AG10803 (cell line): ENCODE measurements at regions not wholly inside any gene's neighbourhood (a gene's known extent, or its start where the extent isn't known, plus 50 kb on each side); places are given as distances from the start of the nearest gene placed in this dataset.

Source experiments
- DNase-seq: peaks from one replicate; pipeline ENCODE4 v3.0.0; 2010; ENCODE audit warnings: low read depth
- H3K4me3 ChIP-seq: 2 replicates; pipeline ENCODE4 v1.5.1; 2011; ENCODE audit warnings: mild to moderate bottlenecking, low read length, control low read depth
- CTCF ChIP-seq: conservative IDR thresholded peaks from 2 replicates; pipeline ENCODE4 v1.5.1; 2011; ENCODE audit warnings: mild to moderate bottlenecking, low read length, control low read depth, inconsistent platforms

DNA sequence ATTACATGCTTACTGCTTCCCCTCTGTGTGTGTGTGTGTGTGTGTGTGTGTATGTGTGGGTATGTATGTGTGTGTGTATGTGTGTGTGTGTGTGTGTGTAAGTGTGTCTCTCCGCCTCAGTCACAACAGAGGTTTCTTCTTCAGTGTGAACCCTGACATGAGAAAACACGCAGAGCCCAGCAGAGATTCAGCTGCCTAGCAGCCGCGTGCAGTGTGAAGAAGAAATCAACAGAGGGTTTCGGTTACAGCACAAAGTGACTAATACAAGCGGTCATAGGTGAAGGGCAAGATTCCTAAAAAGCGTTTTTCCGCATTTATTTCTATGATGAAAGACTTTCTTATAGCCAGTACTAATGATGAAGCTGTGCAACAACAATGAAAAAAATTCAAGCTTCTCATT, 55.3 kb upstream of the ZFP42 start:
- no peak for TF ChIP-seq CTCF
- DNase-seq, result no peak

GRCh38 chr4:187942968-187943367, 52.6 kb upstream of the ZFP42 start:
- no peak overlapping the region for H3K4me3 ChIP-seq
- DNase-seq, result no peak
- TF ChIP-seq CTCF, result no peak

More for the DNA sequence above, 55.3 kb upstream of the ZFP42 start:
- no peak overlapping the region for H3K4me3 ChIP-seq

GRCh38 chr4:187944179-187944578, 51.4 kb upstream of the ZFP42 start:
- no peak for TF ChIP-seq CTCF
- H3K4me3 ChIP-seq, result no peak overlapping the region
- no peak for DNase-seq
